Fibroblast of villous mesenchyme (primary cell): ENCODE measurements at regions not wholly inside any gene's neighbourhood (a gene's known extent, or its start where the extent isn't known, plus 50 kb on each side); places are given as distances from the start of the nearest gene placed in this dataset.

Experiments used
- DNase-seq: peaks from one replicate; pipeline ENCODE4 v3.0.0-alpha.2; 2010; ENCODE audit warnings: low read depth
- H3K4me3 ChIP-seq: 2 replicates; pipeline ENCODE4 v1.5.1; 2011; ENCODE audit warnings: low read depth, mild to moderate bottlenecking, low read length
- TF ChIP-seq, protein P1 (sequence below): IDR thresholded peaks from 2 replicates; pipeline ENCODE4 v1.5.1; 2012; ENCODE audit warnings: low read depth, mild to moderate bottlenecking, low read length; ENCODE audit not compliant: insufficient read depth

DNA sequence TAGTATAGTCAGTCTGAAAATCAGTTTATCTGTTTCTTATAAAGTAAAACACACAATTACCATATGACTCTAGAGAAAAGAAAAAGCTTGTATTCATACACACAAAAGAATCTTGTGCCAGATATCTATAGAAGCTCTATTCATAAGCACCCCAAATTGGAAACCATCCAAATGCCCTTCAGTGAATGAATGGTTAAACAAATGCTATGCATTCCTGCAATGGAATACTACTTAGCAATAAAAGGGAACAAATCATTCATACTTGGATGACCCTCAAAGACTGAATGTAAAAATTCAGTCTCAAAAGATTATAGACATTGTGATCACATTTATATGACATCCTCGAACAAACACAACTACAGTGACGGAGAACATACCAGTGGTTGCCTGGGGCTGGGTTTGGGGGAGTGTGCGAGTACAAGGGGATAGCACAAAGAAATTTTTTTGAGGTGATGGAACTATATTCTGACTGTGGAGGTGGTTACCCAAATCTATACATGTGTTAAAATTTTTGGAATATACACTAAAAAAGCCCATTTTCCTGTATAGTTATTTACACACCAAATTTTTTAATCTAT, 680.6 kb downstream of the NTRK3 start:
- TF ChIP-seq, protein P1, sequence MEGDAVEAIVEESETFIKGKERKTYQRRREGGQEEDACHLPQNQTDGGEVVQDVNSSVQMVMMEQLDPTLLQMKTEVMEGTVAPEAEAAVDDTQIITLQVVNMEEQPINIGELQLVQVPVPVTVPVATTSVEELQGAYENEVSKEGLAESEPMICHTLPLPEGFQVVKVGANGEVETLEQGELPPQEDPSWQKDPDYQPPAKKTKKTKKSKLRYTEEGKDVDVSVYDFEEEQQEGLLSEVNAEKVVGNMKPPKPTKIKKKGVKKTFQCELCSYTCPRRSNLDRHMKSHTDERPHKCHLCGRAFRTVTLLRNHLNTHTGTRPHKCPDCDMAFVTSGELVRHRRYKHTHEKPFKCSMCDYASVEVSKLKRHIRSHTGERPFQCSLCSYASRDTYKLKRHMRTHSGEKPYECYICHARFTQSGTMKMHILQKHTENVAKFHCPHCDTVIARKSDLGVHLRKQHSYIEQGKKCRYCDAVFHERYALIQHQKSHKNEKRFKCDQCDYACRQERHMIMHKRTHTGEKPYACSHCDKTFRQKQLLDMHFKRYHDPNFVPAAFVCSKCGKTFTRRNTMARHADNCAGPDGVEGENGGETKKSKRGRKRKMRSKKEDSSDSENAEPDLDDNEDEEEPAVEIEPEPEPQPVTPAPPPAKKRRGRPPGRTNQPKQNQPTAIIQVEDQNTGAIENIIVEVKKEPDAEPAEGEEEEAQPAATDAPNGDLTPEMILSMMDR = no peak

DNA sequence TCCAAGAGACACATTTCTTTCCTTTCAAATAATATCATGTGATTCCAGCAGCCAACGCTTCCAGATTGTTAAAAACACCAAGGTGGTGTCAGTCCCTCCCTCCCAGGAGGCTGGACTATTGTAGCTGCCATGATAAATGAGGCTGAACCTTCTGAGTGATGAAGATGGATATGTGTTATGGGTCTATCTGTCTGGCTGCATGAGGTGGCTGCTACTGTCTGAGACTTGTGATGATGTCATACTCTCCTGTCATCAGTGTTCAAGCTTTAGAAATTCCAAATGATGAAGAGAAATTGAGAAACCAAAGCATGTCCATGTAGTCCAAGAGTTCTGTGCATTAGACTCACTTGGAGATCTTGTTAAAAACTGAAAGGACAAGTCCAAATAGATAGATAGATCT, 683.0 kb downstream of the NTRK3 start:
- TF ChIP-seq, protein P1 = no peak
- DNase-seq = no peak
- no peak overlapping the region for H3K4me3 ChIP-seq

More for the DNA sequence above, 680.6 kb downstream of the NTRK3 start:
- DNase-seq = no peak
- no peak overlapping the region for H3K4me3 ChIP-seq

DNA sequence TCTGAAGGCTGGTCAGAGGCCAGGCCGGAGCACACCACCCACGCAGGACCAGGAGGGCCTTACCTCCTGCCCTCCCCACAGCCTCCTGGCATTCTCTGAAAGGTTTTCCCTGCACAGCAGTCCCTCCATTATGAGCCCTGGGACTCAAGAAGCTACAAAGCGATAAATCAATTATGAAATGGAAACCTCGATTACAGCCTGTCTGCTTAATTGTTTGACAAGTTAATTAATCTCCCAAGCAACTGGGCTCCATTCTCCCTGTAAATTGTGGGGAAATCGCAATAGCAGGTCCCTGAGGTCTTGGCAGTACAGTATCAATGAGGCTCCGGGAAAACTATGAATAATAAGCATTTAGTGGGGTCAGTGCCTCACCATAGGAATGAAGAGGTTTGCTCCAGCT, 683.5 kb downstream of the NTRK3 start:
- TF ChIP-seq, protein P1 = no peak
- H3K4me3 ChIP-seq = no peak overlapping the region
- DNase-seq = no peak

DNA sequence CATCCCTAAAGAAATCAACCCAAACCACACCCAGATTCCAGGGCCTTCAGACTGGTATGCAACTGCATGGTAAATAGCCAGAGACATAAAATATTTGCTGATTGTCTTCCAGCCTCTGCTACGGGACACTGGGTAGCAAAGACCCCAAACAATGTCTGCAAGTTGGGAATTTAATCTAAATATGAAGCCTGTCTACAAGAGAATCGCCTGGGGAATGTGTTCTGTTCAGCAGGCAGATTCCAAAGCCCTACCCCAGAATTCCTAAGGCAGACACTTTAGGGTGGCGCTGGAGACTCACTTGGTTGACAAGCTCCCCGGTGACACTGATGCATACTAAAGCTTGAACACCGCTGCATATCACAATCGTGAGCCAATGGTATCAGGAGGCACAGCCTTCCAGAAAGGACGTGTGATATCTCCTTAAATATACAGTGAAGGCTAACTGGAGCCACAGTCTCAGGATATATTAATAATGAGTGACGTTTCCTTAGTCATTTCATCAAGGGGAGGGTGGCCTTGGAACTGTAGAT, 684.1 kb downstream of the NTRK3 start:
- DNase-seq = no peak

DNA sequence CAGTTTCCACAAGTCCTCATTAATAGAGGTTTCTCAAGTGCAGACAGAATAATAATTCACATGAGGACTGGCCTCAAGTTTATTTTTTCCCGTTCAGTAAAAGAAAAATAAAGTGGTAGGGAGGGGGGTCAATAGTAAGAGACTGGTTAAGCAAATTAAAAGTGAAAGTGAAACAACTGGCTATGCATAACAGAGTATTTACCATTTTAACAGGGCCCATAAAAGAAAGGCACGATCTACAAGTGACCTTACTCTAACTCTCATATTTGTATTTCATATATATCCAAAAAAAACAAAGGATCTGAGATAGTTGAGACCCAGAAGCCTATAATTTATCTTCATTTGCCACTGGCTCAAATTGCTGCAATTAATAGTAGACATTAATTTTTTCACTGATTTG, 686.3 kb downstream of the NTRK3 start:
- TF ChIP-seq, protein P1 = no peak
- peak overlapping the region; percentile 1 for H3K4me3 ChIP-seq
- peak; percentile 47 for DNase-seq

More for the DNA sequence above, 684.1 kb downstream of the NTRK3 start:
- TF ChIP-seq, protein P1 = no peak
- H3K4me3 ChIP-seq = no peak overlapping the region

DNA sequence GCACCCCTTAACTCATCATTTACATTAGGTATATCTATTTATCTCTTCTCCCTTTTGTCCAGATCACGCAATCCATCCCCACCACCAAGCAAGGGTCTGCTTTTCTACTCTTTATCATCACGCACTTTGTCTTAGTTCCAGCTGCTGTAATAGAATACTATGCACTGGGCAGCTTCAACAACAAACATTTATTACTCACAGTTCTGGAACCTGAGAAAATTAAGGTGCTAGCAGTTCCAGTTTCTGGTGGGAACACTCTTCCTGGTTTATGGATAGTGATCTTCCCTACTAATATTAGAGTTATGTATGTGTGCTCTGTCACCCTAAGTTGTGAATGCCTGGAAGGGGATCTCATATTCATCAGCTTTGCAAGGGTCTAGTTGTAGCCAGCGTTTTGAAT, 687.0 kb downstream of the NTRK3 start:
- H3K4me3 ChIP-seq = no peak overlapping the region
- DNase-seq = no peak
- TF ChIP-seq, protein P1 = no peak
